Hematopoietic multipotent progenitor cell treated with erythropoietin and hydrocortisone succinate and interleukin-3 and kit ligand, for 8 days (in vitro differentiated cells): ENCODE measurements at regions not wholly inside any gene's neighbourhood (a gene's known extent, or its start where the extent isn't known, plus 50 kb on each side); places are given as distances from the start of the nearest gene placed in this dataset.

Experiments used
- DNase-seq: peaks from one replicate; pipeline ENCODE4 v3.0.0-alpha.2; 2015

GRCh38 chr3:193851941-193852674, 259.1 kb downstream of the OPA1 start:
- no peak for DNase-seq

- DNase-seq, result no peak
Measured at GRCh38 chr3:193852901-193853300, 259.9 kb downstream of the OPA1 start.

GRCh38 chr3:193853511-193854219, 260.7 kb downstream of the OPA1 start:
- DNase-seq, result peak; percentile 85

GRCh38 chr3:193857996-193858395, 265.0 kb downstream of the OPA1 start:
- peak; percentile 71 for DNase-seq

GRCh38 chr3:193859195-193859594, 266.2 kb downstream of the OPA1 start:
- no peak for DNase-seq

- DNase-seq, result no peak
Measured at GRCh38 chr3:193861012-193861411, 268.0 kb downstream of the OPA1 start.

- no peak for DNase-seq
Measured at GRCh38 chr3:193862843-193863242, 269.8 kb downstream of the OPA1 start.

- DNase-seq, result no peak
Measured at GRCh38 chr3:193863657-193864357, 270.8 kb downstream of the OPA1 start.

GRCh38 chr3:193865339-193865738, 270.6 kb upstream of the HES1 start:
- no peak for DNase-seq

GRCh38 chr3:193865896-193866480, 270.0 kb upstream of the HES1 start:
- DNase-seq, result no peak

GRCh38 chr3:193868590-193868989, 267.4 kb upstream of the HES1 start:
- no peak for DNase-seq

- DNase-seq, result no peak
Measured at GRCh38 chr3:193869221-193870201, 266.4 kb upstream of the HES1 start.

GRCh38 chr3:193870376-193871219, 265.4 kb upstream of the HES1 start:
- DNase-seq, result no peak

- no peak for DNase-seq
Measured at GRCh38 chr3:193871220-193871485, 264.8 kb upstream of the HES1 start.

GRCh38 chr3:193872265-193872753, 263.6 kb upstream of the HES1 start:
- DNase-seq, result peak; percentile 46

GRCh38 chr3:193873426-193874201, 262.3 kb upstream of the HES1 start:
- no peak for DNase-seq

GRCh38 chr3:193874512-193874911, 261.4 kb upstream of the HES1 start:
- DNase-seq, result no peak

- no peak for DNase-seq
Measured at GRCh38 chr3:193874997-193875593, 260.9 kb upstream of the HES1 start.

- no peak for DNase-seq
Measured at GRCh38 chr3:193875601-193876321, 260.2 kb upstream of the HES1 start.
